MCF 10A (cell line): ENCODE measurements at regions not wholly inside any gene's neighbourhood (a gene's known extent, or its start where the extent isn't known, plus 50 kb on each side); places are given as distances from the start of the nearest gene placed in this dataset.

ENCODE experiments used
- BruUV-seq: library from RNA; stranded (reverse); fragments of 400-500 nt; replicated peaks from 2 replicates; lab custom pipeline; 2021; lab: Mats Ljungman, UMichigan
- CTCF ChIA-PET: fragments of 300-600 bp; sonication (Branson Sonifier 250); formaldehyde crosslinking; extraction: SDS; loops from one replicate; lab custom pipeline; 2021; ENCODE audit warnings: antibody characterized with exemption, inconsistent platforms; lab: Yijun Ruan, JAX
- POLR2A ChIA-PET: fragments of 300-600, 350-650 bp; sonication (Branson Sonifier 250); formaldehyde crosslinking; extraction: SDS; loops from one replicate; lab custom pipeline; 2020; ENCODE audit warnings: antibody characterized with exemption, inconsistent platforms; lab: Yijun Ruan, JAX
- DNase-seq: peaks from one replicate; pipeline ENCODE4 v3.0.0-alpha.2; 2018; ENCODE audit not compliant: unreplicated experiment
- H3K27ac Mint-ChIP-seq: one replicate; pipeline ENCODE4 v1.8.0; 2022; ENCODE audit warnings: mild to moderate bottlenecking, low read depth, mixed read lengths; ENCODE audit not compliant: unreplicated experiment
- H3K27me3 Mint-ChIP-seq: one replicate; pipeline ENCODE4 v1.8.0; 2022; ENCODE audit warnings: mixed read lengths; ENCODE audit not compliant: insufficient read depth, unreplicated experiment
- H3K36me3 Mint-ChIP-seq: one replicate; pipeline ENCODE4 v1.8.0; 2022; ENCODE audit warnings: mild to moderate bottlenecking, moderate library complexity, mixed read lengths; ENCODE audit not compliant: insufficient read depth, unreplicated experiment
- H3K4me1 Mint-ChIP-seq: one replicate; pipeline ENCODE4 v1.8.0; 2022; ENCODE audit warnings: mixed read lengths; ENCODE audit not compliant: insufficient read depth, unreplicated experiment
- H3K4me3 Mint-ChIP-seq: one replicate; pipeline ENCODE4 v1.8.0; 2022; ENCODE audit warnings: mild to moderate bottlenecking, moderate library complexity, mixed read lengths; ENCODE audit not compliant: unreplicated experiment
- H3K9me3 Mint-ChIP-seq: one replicate; pipeline ENCODE4 v1.8.0; 2022; ENCODE audit warnings: mixed read lengths; ENCODE audit not compliant: unreplicated experiment
- CTCF ChIP-seq: fragments of 200-600 bp; IDR thresholded peaks from one replicate; pipeline ENCODE4 v1.8.0; 2022; ENCODE audit warnings: antibody characterized with exemption, mild to moderate bottlenecking; ENCODE audit not compliant: unreplicated experiment
- intact Hi-C: fragments of 100-400 bp; cut with micrococcal nuclease; formaldehyde crosslinking; loops from 2 replicates; pipeline ENCODE4 v1.14.1; 2022

- DNase-seq: peak; percentile 25
- H3K4me3 Mint-ChIP-seq: no peak overlapping the region
- POLR2A ChIA-PET: no interaction called here
- intact Hi-C loops: no loop called here
- H3K9me3 Mint-ChIP-seq: peaks cover 8% of the 10 kb centered on the region
- no peak overlapping the region for H3K27ac Mint-ChIP-seq
- no peaks in the 10 kb centered on the region for H3K27me3 Mint-ChIP-seq
- CTCF ChIA-PET: no interaction called here
- H3K36me3 Mint-ChIP-seq: no peaks in the 10 kb centered on the region
- peaks cover 10% of the 10 kb centered on the region for H3K4me1 Mint-ChIP-seq
- no TSS peak for BruUV-seq
- TF ChIP-seq CTCF: no peak
Measured at GRCh38 chr5:93145767-93146166, 435.3 kb downstream of the NR2F1-AS1 start.

- Mint-ChIP-seq H3K4me3 (no peak overlapping the region), H3K27ac (no peak overlapping the region), H3K4me1 (peaks cover 10% of the 10 kb centered on the region), H3K36me3 (no peaks in the 10 kb centered on the region), H3K9me3 (peaks cover 8% of the 10 kb centered on the region), H3K27me3 (no peaks in the 10 kb centered on the region)
- POLR2A ChIA-PET: no interaction called here
- intact Hi-C loops: no loop called here
- no TSS peak for BruUV-seq
- CTCF ChIA-PET: no interaction called here
- no peak for DNase-seq
- TF ChIP-seq CTCF: no peak
Measured at GRCh38 chr5:93145019-93145418, 436.0 kb downstream of the NR2F1-AS1 start.

- no peaks in the 10 kb centered on the region for H3K36me3 Mint-ChIP-seq
- ChIA-PET POLR2A (interaction anchor here (1.2 kb wide), 1 partner anchor 10 kb away, joined by 3 read pairs; no protein-coding TSS in a partner anchor), CTCF (interaction anchor here (1.0 kb wide), 1 partner anchor 659 kb away, joined by 4 read pairs; no protein-coding TSS in a partner anchor)
- no TSS peak for BruUV-seq
- no peak for TF ChIP-seq CTCF
- intact Hi-C loops: no loop called here
- H3K27me3 Mint-ChIP-seq: no peaks in the 10 kb centered on the region
- peaks cover 10% of the 10 kb centered on the region for H3K4me1 Mint-ChIP-seq
- H3K4me3 Mint-ChIP-seq: no peak overlapping the region
- H3K9me3 Mint-ChIP-seq: peaks cover 8% of the 10 kb centered on the region
- H3K27ac Mint-ChIP-seq: no peak overlapping the region
- no peak for DNase-seq
Measured at GRCh38 chr5:93141969-93142368, 439.1 kb downstream of the NR2F1-AS1 start.

GRCh38 chr5:93130624-93131490 is 450.2 kb downstream of the NR2F1-AS1 start:
- Mint-ChIP-seq H3K27ac (no peak overlapping the region), H3K4me1 (no peaks in the 10 kb centered on the region), H3K4me3 (no peak overlapping the region), H3K36me3 (no peaks in the 10 kb centered on the region), H3K27me3 (no peaks in the 10 kb centered on the region), H3K9me3 (no peaks in the 10 kb centered on the region)
- intact Hi-C loops: no loop called here
- POLR2A ChIA-PET: interaction anchor here (0.7 kb wide), 1 partner anchor 298 kb away, joined by 3 read pairs; no protein-coding TSS in a partner anchor
- BruUV-seq: no TSS peak
- no peak for DNase-seq
- TF ChIP-seq CTCF: no peak
- CTCF ChIA-PET: interaction anchor here (0.6 kb wide), 1 partner anchor 452 kb away, joined by 3 read pairs; the partner anchor contains the start of gene NR2F1
